ENCODE measurements at regions not wholly inside any gene's neighbourhood (a gene's known extent, or its start where the extent isn't known, plus 50 kb on each side); places are given as distances from the start of the nearest gene placed in this dataset.

DNA sequence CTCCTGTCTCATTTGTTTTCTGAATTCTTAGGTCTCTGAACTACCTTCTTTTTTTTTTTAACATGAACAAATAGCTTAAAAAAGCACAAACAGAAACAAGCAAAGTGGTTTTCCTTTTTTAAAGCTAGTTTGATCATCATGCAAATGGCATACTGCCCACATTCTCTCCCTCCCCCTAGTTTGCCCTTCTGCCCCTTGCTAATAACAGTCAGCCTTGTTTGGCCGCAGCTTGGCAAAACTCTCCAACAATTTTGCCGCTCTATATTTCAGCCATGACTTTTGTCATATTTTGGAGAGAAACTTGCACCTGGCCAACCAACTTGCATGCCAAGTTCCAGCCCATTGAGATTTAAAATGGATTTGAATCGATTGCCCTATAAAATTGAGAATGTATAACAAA lies 666.0 kb upstream of the NR2F2 start:
- TF ChIP-seq, protein P1, sequence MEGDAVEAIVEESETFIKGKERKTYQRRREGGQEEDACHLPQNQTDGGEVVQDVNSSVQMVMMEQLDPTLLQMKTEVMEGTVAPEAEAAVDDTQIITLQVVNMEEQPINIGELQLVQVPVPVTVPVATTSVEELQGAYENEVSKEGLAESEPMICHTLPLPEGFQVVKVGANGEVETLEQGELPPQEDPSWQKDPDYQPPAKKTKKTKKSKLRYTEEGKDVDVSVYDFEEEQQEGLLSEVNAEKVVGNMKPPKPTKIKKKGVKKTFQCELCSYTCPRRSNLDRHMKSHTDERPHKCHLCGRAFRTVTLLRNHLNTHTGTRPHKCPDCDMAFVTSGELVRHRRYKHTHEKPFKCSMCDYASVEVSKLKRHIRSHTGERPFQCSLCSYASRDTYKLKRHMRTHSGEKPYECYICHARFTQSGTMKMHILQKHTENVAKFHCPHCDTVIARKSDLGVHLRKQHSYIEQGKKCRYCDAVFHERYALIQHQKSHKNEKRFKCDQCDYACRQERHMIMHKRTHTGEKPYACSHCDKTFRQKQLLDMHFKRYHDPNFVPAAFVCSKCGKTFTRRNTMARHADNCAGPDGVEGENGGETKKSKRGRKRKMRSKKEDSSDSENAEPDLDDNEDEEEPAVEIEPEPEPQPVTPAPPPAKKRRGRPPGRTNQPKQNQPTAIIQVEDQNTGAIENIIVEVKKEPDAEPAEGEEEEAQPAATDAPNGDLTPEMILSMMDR (IDR thresholded peaks at IDR 0.05; ENCODE audit: insufficient read depth, low read length, severe bottlenecking), result no peak
- H3K36me3 ChIP-seq (ENCODE audit: control insufficient read depth, insufficient read depth, low read length), result no peaks in the 10 kb centered on the region
- H3K4me3 ChIP-seq (ENCODE audit: low read depth, low read length), result no peak overlapping the region
- DNase-seq (ENCODE audit: low read depth) (no peak), FAIRE-seq (no peak)
- no peaks in the 10 kb centered on the region for H3K27me3 ChIP-seq (ENCODE audit: control insufficient read depth, insufficient read depth, low read length)

DNA sequence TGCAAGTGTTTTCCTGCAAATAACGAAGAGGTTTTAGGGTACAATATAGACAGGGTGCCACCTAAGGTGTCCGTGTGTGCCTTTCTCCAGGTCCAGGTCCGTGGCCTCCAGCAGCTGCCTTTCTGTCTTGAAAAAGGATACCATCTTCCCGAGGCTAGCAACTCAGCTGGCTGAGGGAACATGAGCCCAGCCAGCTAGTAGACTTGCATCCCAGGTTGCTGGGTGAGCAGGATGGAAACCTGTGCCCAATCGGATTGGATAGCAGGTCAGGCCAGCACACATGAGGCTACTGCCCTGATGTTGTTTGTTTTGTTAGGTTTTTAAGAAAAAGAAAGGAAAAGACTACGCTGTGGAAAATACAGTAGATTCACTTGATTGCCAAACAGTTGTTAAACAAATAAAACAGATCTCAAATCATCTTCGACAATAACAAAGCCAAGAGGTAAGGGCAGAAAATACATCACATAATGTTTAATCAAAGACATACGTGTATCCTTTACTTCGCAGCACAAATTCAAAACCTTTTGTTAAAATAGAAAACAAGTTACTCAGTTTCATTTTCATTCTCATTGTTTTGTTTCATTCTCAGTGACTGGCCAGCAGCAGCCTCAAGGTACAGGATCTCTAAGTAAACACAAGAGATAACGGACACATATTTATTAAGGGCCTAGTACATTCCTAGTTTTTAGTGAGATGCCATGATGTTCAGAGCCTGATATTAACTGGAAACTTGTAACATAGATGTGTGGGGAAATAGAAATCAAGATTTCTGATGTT lies 661.2 kb upstream of the NR2F2 start:
- no peaks in the 10 kb centered on the region for H3K36me3 ChIP-seq (ENCODE audit: control insufficient read depth, insufficient read depth, low read length)
- no peaks in the 10 kb centered on the region for H3K27me3 ChIP-seq (ENCODE audit: control insufficient read depth, insufficient read depth, low read length)
- TF ChIP-seq, protein P1 (IDR thresholded peaks at IDR 0.05; ENCODE audit: insufficient read depth, low read length, severe bottlenecking), result no peak
- FAIRE-seq, result no peak
- H3K4me3 ChIP-seq (ENCODE audit: low read depth, low read length), result no peak overlapping the region
- no peak for DNase-seq (ENCODE audit: low read depth)

DNA sequence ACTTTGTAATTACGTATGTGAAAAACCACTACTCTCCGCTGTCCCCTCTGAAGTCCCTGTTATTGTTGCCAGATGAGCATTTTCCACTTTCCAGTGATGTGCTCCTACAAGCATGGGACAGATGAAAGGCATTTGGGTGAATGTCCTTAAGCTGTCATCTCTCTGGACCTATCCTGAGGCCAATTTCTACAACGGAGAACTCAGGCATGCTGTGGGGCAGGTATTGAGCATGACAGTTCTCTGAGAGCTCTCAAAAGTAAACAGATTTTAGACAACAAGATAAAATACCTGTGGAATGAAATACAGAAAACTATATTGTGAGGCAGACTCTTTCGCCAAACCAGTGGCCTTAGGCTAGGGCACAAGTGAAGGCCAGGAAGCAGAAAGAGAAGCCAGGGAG lies 656.5 kb upstream of the NR2F2 start:
- Histone ChIP-seq H3K36me3 (ENCODE audit: control insufficient read depth, insufficient read depth, low read length) (no peaks in the 10 kb centered on the region), H3K27me3 (ENCODE audit: control insufficient read depth, insufficient read depth, low read length) (no peaks in the 10 kb centered on the region), H3K4me3 (ENCODE audit: low read depth, low read length) (no peak overlapping the region)
- TF ChIP-seq, protein P1 (IDR thresholded peaks at IDR 0.05; ENCODE audit: insufficient read depth, low read length, severe bottlenecking), result no peak
- DNase-seq (ENCODE audit: low read depth) (no peak), FAIRE-seq (no peak)

DNA sequence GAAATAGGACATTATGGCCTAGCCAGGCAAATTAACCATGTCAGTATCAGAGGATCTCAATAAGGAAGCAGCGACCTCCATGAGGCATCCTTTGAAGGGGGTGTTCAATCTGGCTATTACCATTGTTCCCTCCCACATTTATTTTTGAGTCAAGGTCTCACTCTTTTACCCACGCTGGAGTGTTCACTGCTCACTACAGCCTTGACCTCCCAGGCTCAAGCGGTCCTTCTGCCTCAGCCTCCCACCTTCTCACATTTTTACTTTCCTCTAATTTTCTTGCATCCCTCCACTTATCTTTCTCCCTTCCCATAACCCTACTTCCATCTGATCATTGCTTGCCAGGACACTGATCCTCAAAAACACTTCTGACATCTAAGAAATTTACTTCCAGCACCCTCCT lies 654.0 kb upstream of the NR2F2 start:
- Histone ChIP-seq H3K27me3 (ENCODE audit: control insufficient read depth, insufficient read depth, low read length) (no peaks in the 10 kb centered on the region), H3K36me3 (ENCODE audit: control insufficient read depth, insufficient read depth, low read length) (no peaks in the 10 kb centered on the region), H3K4me3 (ENCODE audit: low read depth, low read length) (no peak overlapping the region)
- DNase-seq (ENCODE audit: low read depth), result no peak
- no peak for FAIRE-seq
- TF ChIP-seq, protein P1 (IDR thresholded peaks at IDR 0.05; ENCODE audit: insufficient read depth, low read length, severe bottlenecking), result no peak

DNA sequence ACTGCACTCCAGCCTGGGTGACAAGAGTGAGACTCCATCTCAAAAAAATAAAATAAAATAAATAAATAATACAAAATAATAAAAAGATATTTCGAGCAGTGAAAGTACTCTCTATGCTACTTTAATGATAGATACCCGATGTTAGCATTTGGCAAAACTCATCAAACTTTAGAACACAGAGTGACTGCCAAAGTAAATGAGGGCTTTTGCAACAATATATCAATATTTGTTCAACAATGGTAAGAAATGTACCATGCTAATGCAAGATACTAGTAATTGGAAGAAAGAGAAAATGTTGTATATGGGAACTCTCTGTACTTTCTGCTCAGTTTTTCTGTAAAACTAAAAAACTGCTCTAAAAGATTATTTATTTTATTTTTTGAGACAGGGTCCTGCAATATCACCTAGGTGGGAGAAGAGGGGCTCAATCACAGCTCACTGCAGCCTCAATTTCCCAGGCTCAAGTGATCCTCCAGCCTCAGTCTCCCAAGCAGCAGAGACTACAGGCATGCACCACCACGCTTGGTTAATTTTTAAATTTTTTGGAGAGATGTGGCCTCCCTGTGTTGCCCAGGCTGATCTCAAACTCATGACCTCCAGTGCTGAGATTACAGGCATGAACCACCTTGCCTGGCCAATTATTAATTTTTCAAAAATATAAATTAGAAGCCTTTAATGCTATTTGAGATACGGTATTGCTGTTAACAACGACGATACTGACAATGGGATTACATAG lies 650.5 kb upstream of the NR2F2 start:
- DNase-seq (ENCODE audit: low read depth), result no peak
- Histone ChIP-seq H3K4me3 (ENCODE audit: low read depth, low read length) (no peak overlapping the region), H3K27me3 (ENCODE audit: control insufficient read depth, insufficient read depth, low read length) (no peaks in the 10 kb centered on the region), H3K36me3 (ENCODE audit: control insufficient read depth, insufficient read depth, low read length) (no peaks in the 10 kb centered on the region)
- TF ChIP-seq, protein P1 (IDR thresholded peaks at IDR 0.05; ENCODE audit: insufficient read depth, low read length, severe bottlenecking), result no peak
- no peak for FAIRE-seq
